AG09319 (cell line): ENCODE measurements at regions not wholly inside any gene's neighbourhood (a gene's known extent, or its start where the extent isn't known, plus 50 kb on each side); places are given as distances from the start of the nearest gene placed in this dataset.

Experiments used
- DNase-seq: peaks from one replicate; pipeline ENCODE4 v3.0.0-alpha.2; 2010; ENCODE audit warnings: low read depth; ENCODE audit errors: extremely low read depth
- CTCF ChIP-seq: IDR thresholded peaks from 2 replicates; pipeline ENCODE4 v1.5.1; 2011; ENCODE audit warnings: low read depth, mild to moderate bottlenecking, inconsistent platforms, low read length, moderate library complexity

- no peak for TF ChIP-seq CTCF
Observed at GRCh38 chr14:45721472-45721871, 468.5 kb upstream of the MIS18BP1 start.

GRCh38 chr14:45716572-45716971, 463.6 kb upstream of the MIS18BP1 start:
- no peak for TF ChIP-seq CTCF
- no peak for DNase-seq

More at GRCh38 chr14:45721472-45721871, 468.5 kb upstream of the MIS18BP1 start:
- no peak for DNase-seq

GRCh38 chr14:45715946-45716345, 462.9 kb upstream of the MIS18BP1 start:
- no peak for TF ChIP-seq CTCF
- DNase-seq, result no peak

GRCh38 chr14:45709541-45709940, 456.5 kb upstream of the MIS18BP1 start:
- TF ChIP-seq CTCF, result no peak
- DNase-seq, result no peak

GRCh38 chr14:45705940-45706534, 453.0 kb upstream of the MIS18BP1 start:
- no peak for DNase-seq
- TF ChIP-seq CTCF, result no peak

- DNase-seq, result no peak
- no peak for TF ChIP-seq CTCF
Observed at GRCh38 chr14:45699471-45699870, 446.5 kb upstream of the MIS18BP1 start.

GRCh38 chr14:45698462-45699134, 445.6 kb upstream of the MIS18BP1 start:
- no peak for DNase-seq
- no peak for TF ChIP-seq CTCF
